Neural cell (in vitro differentiated cells): ENCODE measurements at regions not wholly inside any gene's neighbourhood (a gene's known extent, or its start where the extent isn't known, plus 50 kb on each side); places are given as distances from the start of the nearest gene placed in this dataset.
"Not testable (repeated sequence)": the region's sequence is repeated elsewhere in the genome, so short reads cannot be mapped to it uniquely, and the experiment has no call there.

Source experiments
- H2AFZ ChIP-seq: fragments of 200-600, 300-800 bp; sonication (generic), shearing (Covaris generic); 2 replicates; pipeline ENCODE4 v1.6.0; 2014; ENCODE audit warnings: low read depth, mild to moderate bottlenecking, antibody characterized with exemption, low read length, moderate library complexity
- H3F3A ChIP-seq: fragments of 200-600 bp; shearing (Covaris generic); 2 replicates; pipeline ENCODE4 v1.6.1; 2016; ENCODE audit warnings: mild to moderate bottlenecking, moderate library complexity, mixed read lengths, antibody characterized with exemption, low read length; ENCODE audit not compliant: insufficient read depth, poor library complexity, severe bottlenecking
- H3K27ac ChIP-seq: fragments of 200-600, 300-800 bp; sonication (generic), shearing (Covaris generic); 2 replicates; pipeline ENCODE4 v1.5.1; 2014; ENCODE audit warnings: mild to moderate bottlenecking, low read length, moderate library complexity
- H3K27me3 ChIP-seq: fragments of 300-800, 200-600 bp; sonication (generic), shearing (Covaris generic); 2 replicates; pipeline ENCODE4 v1.6.0; 2014; ENCODE audit warnings: mild to moderate bottlenecking, low read depth, low read length, moderate library complexity; ENCODE audit not compliant: insufficient read depth
- H3K36me3 ChIP-seq: fragments of 300-800, 200-600 bp; sonication (generic), shearing (Covaris generic); 2 replicates; pipeline ENCODE4 v1.5.1; 2014; ENCODE audit warnings: mild to moderate bottlenecking, antibody characterized with exemption, low read length, moderate library complexity; ENCODE audit not compliant: insufficient read depth
- H3K4me2 ChIP-seq: fragments of 300-800, 200-600 bp; sonication (generic), shearing (Covaris generic); 2 replicates; pipeline ENCODE4 v1.6.0; 2014; ENCODE audit warnings: mild to moderate bottlenecking, low read length
- H3K4me3 ChIP-seq: fragments of 300-800, 200-600 bp; sonication (generic), shearing (Covaris generic); 2 replicates; pipeline ENCODE4 v1.5.1; 2014; ENCODE audit warnings: mild to moderate bottlenecking, low read length, moderate library complexity
- H3K79me2 ChIP-seq: fragments of 200-600 bp; shearing (Covaris generic); replicated peaks from 2 replicates; pipeline ENCODE4 v1.6.0; 2014; ENCODE audit warnings: mild to moderate bottlenecking, low read length, moderate library complexity; ENCODE audit not compliant: insufficient read depth
- H3K9ac ChIP-seq: fragments of 300-800, 200-600 bp; sonication (generic), shearing (Covaris generic); 2 replicates; pipeline ENCODE4 v1.6.1; 2016; ENCODE audit warnings: mild to moderate bottlenecking, low read length, mixed read lengths
- H3K9me2 ChIP-seq: fragments of 200-600 bp; shearing (Covaris generic); 2 replicates; pipeline ENCODE4 v1.6.1; 2016; ENCODE audit warnings: mild to moderate bottlenecking, low read length, mixed read lengths; ENCODE audit not compliant: insufficient read depth
- H3K9me3 ChIP-seq: fragments of 200-600, 300-800 bp; sonication (generic), shearing (Covaris generic); 2 replicates; pipeline ENCODE4 v1.6.1; 2016; ENCODE audit warnings: mild to moderate bottlenecking, mixed run types, low read length, moderate library complexity, mixed read lengths
- H4K20me1 ChIP-seq: fragments of 200-600 bp; shearing (Covaris generic); 2 replicates; pipeline ENCODE4 v1.6.1; 2016; ENCODE audit warnings: mild to moderate bottlenecking, mixed run types; ENCODE audit not compliant: insufficient read depth
- EP300 ChIP-seq: fragments of 450-650 bp; conservative IDR thresholded peaks from 2 replicates; pipeline ENCODE4 v1.6.1; 2014; ENCODE audit warnings: antibody characterized with exemption, mild to moderate bottlenecking, moderate library complexity; ENCODE audit not compliant: poor library complexity, severe bottlenecking
- EZH2 ChIP-seq: fragments of 200-600, 300-800 bp; shearing (Covaris generic), sonication (generic); IDR thresholded peaks from 2 replicates; pipeline ENCODE4 v1.6.1; 2014; ENCODE audit warnings: antibody characterized with exemption, low read length, borderline replicate concordance, mild to moderate bottlenecking; ENCODE audit not compliant: insufficient read depth, poor library complexity, severe bottlenecking
- MXI1 ChIP-seq: fragments of 450-650 bp; conservative IDR thresholded peaks from 2 replicates; pipeline ENCODE4 v1.6.1; 2014; ENCODE audit warnings: antibody characterized with exemption, mild to moderate bottlenecking; ENCODE audit not compliant: poor library complexity, severe bottlenecking
- POLR2AphosphoS5 ChIP-seq: IDR thresholded peaks from 2 replicates; pipeline ENCODE4 v1.6.1; 2012
- RAD21 ChIP-seq: fragments of 450-650 bp; conservative IDR thresholded peaks from 2 replicates; pipeline ENCODE4 v1.6.1; 2014; ENCODE audit warnings: antibody characterized with exemption, mild to moderate bottlenecking, moderate library complexity
- SMC3 ChIP-seq: fragments of 450-650 bp; conservative IDR thresholded peaks from 2 replicates; pipeline ENCODE4 v1.6.1; 2014; ENCODE audit warnings: antibody characterized with exemption, mild to moderate bottlenecking, moderate library complexity; ENCODE audit not compliant: poor library complexity
- TAF1 ChIP-seq: IDR thresholded peaks from 2 replicates; pipeline ENCODE4 v1.6.1; 2012; ENCODE audit warnings: low read depth
- TF ChIP-seq, protein P1 (sequence below): fragments of 450-650 bp; IDR thresholded peaks from 2 replicates; pipeline ENCODE4 v1.5.1; 2014; ENCODE audit warnings: antibody characterized with exemption, mild to moderate bottlenecking, moderate library complexity; ENCODE audit not compliant: poor library complexity, severe bottlenecking
- TF ChIP-seq, protein P2 (sequence below): IDR thresholded peaks from 2 replicates; pipeline ENCODE4 v1.6.1; 2012; ENCODE audit warnings: borderline replicate concordance

DNA sequence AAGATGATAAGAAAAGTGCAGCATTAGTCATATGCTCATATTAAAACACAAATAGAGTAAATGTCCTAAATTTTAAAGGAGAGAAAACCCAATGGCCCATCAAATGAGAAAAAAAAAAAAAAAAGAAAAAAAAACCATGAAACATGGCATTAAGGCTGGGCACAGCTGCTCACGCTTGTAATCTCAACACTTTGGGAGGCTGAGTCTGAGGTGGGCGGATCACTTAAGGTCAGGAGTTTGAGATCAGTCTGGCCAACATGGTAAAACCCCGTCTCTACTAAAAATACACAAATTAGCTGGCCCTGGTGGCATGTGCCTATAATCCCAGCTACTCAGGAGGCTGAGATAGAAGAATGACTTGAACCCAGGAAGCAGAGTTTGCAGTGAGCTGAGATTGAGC is 515.5 kb upstream of the ANO3 start:
- Histone ChIP-seq H3K9me2 (no peaks in the 10 kb centered on the region), H3K9ac (no peak overlapping the region), H3K79me2 (no peaks in the 10 kb centered on the region), H4K20me1 (no peaks in the 10 kb centered on the region), H3K36me3 (no peaks in the 10 kb centered on the region), H3K27me3 (no peaks in the 10 kb centered on the region), H3K27ac (no peak overlapping the region), H2AFZ (no peak overlapping the region), H3F3A (no peaks in the 10 kb centered on the region), H3K4me2 (no peak overlapping the region), H3K4me3 (no peak overlapping the region), H3K9me3 (no peaks in the 10 kb centered on the region)
- TF ChIP-seq, protein P1, sequence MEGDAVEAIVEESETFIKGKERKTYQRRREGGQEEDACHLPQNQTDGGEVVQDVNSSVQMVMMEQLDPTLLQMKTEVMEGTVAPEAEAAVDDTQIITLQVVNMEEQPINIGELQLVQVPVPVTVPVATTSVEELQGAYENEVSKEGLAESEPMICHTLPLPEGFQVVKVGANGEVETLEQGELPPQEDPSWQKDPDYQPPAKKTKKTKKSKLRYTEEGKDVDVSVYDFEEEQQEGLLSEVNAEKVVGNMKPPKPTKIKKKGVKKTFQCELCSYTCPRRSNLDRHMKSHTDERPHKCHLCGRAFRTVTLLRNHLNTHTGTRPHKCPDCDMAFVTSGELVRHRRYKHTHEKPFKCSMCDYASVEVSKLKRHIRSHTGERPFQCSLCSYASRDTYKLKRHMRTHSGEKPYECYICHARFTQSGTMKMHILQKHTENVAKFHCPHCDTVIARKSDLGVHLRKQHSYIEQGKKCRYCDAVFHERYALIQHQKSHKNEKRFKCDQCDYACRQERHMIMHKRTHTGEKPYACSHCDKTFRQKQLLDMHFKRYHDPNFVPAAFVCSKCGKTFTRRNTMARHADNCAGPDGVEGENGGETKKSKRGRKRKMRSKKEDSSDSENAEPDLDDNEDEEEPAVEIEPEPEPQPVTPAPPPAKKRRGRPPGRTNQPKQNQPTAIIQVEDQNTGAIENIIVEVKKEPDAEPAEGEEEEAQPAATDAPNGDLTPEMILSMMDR, result no peak
- no peak for TF ChIP-seq MXI1
- TF ChIP-seq EZH2, result no peak
- no peak for TF ChIP-seq EP300
- TF ChIP-seq RAD21, result no peak
- TF ChIP-seq, protein P2, sequence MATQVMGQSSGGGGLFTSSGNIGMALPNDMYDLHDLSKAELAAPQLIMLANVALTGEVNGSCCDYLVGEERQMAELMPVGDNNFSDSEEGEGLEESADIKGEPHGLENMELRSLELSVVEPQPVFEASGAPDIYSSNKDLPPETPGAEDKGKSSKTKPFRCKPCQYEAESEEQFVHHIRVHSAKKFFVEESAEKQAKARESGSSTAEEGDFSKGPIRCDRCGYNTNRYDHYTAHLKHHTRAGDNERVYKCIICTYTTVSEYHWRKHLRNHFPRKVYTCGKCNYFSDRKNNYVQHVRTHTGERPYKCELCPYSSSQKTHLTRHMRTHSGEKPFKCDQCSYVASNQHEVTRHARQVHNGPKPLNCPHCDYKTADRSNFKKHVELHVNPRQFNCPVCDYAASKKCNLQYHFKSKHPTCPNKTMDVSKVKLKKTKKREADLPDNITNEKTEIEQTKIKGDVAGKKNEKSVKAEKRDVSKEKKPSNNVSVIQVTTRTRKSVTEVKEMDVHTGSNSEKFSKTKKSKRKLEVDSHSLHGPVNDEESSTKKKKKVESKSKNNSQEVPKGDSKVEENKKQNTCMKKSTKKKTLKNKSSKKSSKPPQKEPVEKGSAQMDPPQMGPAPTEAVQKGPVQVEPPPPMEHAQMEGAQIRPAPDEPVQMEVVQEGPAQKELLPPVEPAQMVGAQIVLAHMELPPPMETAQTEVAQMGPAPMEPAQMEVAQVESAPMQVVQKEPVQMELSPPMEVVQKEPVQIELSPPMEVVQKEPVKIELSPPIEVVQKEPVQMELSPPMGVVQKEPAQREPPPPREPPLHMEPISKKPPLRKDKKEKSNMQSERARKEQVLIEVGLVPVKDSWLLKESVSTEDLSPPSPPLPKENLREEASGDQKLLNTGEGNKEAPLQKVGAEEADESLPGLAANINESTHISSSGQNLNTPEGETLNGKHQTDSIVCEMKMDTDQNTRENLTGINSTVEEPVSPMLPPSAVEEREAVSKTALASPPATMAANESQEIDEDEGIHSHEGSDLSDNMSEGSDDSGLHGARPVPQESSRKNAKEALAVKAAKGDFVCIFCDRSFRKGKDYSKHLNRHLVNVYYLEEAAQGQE, result no peak
- no peak for TF ChIP-seq TAF1
- TF ChIP-seq POLR2AphosphoS5, result no peak
- no peak for TF ChIP-seq SMC3

DNA sequence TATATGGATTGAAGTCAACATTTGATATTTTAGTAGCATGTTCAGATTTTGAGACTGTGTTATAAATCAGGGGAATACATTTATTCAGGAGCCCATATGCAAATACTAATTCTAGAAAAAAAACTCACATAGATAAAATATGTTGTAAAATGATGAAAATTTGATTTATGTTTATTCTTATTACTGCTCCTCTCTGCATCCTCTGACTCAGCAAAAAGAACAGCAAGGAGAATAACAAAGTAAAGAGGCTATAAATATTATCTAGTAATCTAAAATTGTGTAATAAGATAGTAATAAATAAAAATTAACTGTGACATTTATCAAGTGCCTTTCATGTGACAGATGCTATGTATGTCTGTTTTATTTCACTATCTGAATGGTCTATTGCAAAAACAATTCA is 507.2 kb upstream of the ANO3 start:
- H3K36me3 ChIP-seq, result no peaks in the 10 kb centered on the region
- H3K4me3 ChIP-seq, result no peak overlapping the region
- no peaks in the 10 kb centered on the region for H4K20me1 ChIP-seq
- H3K4me2 ChIP-seq, result no peak overlapping the region
- H3K79me2 ChIP-seq, result no peaks in the 10 kb centered on the region
- H3K9me3 ChIP-seq, result no peaks in the 10 kb centered on the region
- no peaks in the 10 kb centered on the region for H3K9me2 ChIP-seq
- no peak overlapping the region for H3K27ac ChIP-seq
- H3F3A ChIP-seq, result no peaks in the 10 kb centered on the region
- TF ChIP-seq EP300 (no peak), MXI1 (no peak), RAD21 (no peak), EZH2 (no peak), TAF1 (no peak), POLR2AphosphoS5 (no peak), SMC3 (no peak)
- TF ChIP-seq, protein P1, result no peak
- TF ChIP-seq, protein P2, result no peak
- H3K27me3 ChIP-seq, result no peaks in the 10 kb centered on the region
- no peak overlapping the region for H3K9ac ChIP-seq
- H2AFZ ChIP-seq, result no peak overlapping the region

DNA sequence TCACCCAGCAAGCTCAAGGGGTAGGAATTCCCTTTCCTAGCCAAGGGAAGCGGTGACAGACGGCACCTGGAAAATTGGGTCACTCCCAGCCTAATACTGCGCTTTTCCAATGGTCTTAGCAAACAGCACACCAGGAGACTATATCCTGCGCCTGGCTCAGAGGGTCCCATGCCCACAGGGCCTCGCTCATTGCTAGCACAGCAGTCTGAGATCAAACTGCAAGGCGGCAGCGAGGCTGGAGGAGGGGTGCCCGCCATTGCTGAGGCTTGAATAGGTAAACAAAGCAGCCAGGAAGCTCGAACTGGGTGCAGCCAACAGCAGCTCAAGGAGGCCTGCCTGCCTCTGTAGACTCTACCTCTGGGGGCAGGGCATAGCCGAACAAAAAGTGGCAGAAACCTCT is 500.4 kb upstream of the ANO3 start:
- not testable (repeated sequence) for H2AFZ ChIP-seq, H3K4me2 ChIP-seq, H3K36me3 ChIP-seq, H3K9me3 ChIP-seq, H3K4me3 ChIP-seq, H3K27me3 ChIP-seq, H3K27ac ChIP-seq, H3K79me2 ChIP-seq, H3K9ac ChIP-seq, H4K20me1 ChIP-seq, H3K9me2 ChIP-seq, H3F3A ChIP-seq
